ENCODE measurements at regions not wholly inside any gene's neighbourhood (a gene's known extent, or its start where the extent isn't known, plus 50 kb on each side); places are given as distances from the start of the nearest gene placed in this dataset.
A peak's percentile ranks its signal among the peaks of the same experiment; 100 is the strongest.
"Not testable (repeated sequence)": the region's sequence is repeated elsewhere in the genome, so short reads cannot be mapped to it uniquely, and the experiment has no call there.

GRCh38 chrX:86935988-86936387, 581.6 kb upstream of the KLHL4 start:
- DNase-seq (ENCODE audit: low spot score) = no peak
- Histone ChIP-seq H3K4me1 (no peaks in the 10 kb centered on the region), H3K36me3 (no peaks in the 10 kb centered on the region), H3K9me3 (peaks cover 0 to 14% of the 10 kb centered on the region in 2 donors), H3K27me3 (no peaks in the 10 kb centered on the region), H3K27ac (no peak overlapping the region), H3K4me3 (no peak overlapping the region)
- TF ChIP-seq, protein P1, sequence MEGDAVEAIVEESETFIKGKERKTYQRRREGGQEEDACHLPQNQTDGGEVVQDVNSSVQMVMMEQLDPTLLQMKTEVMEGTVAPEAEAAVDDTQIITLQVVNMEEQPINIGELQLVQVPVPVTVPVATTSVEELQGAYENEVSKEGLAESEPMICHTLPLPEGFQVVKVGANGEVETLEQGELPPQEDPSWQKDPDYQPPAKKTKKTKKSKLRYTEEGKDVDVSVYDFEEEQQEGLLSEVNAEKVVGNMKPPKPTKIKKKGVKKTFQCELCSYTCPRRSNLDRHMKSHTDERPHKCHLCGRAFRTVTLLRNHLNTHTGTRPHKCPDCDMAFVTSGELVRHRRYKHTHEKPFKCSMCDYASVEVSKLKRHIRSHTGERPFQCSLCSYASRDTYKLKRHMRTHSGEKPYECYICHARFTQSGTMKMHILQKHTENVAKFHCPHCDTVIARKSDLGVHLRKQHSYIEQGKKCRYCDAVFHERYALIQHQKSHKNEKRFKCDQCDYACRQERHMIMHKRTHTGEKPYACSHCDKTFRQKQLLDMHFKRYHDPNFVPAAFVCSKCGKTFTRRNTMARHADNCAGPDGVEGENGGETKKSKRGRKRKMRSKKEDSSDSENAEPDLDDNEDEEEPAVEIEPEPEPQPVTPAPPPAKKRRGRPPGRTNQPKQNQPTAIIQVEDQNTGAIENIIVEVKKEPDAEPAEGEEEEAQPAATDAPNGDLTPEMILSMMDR (IDR thresholded peaks at IDR 0.05) = no peak

GRCh38 chrX:86946569-86946968, 571.0 kb upstream of the KLHL4 start:
- Histone ChIP-seq H3K27ac (no peak overlapping the region), H3K27me3 (no peaks in the 10 kb centered on the region), H3K36me3 (no peaks in the 10 kb centered on the region), H3K4me3 (no peak overlapping the region), H3K9me3 (no peaks in the 10 kb centered on the region), H3K4me1 (no peaks in the 10 kb centered on the region)
- TF ChIP-seq, protein P1 (IDR thresholded peaks at IDR 0.05) = peak; percentile 14 to 60
- DNase-seq (ENCODE audit: low spot score) = no peak

- Histone ChIP-seq H3K36me3 (no peaks in the 10 kb centered on the region), H3K4me3 (no peak overlapping the region), H3K4me1 (no peaks in the 10 kb centered on the region), H3K27me3 (no peaks in the 10 kb centered on the region), H3K27ac (no peak overlapping the region), H3K9me3 (peaks cover 0 to 6% of the 10 kb centered on the region in 2 donors)
- DNase-seq (ENCODE audit: low spot score) = no peak
- TF ChIP-seq, protein P1 (IDR thresholded peaks at IDR 0.05) = no peak
Observed at GRCh38 chrX:86964321-86964720, 553.3 kb upstream of the KLHL4 start.

- no peaks in the 10 kb centered on the region for H3K27me3 ChIP-seq
- TF ChIP-seq, protein P1 (IDR thresholded peaks at IDR 0.05) = no peak
- no peaks in the 10 kb centered on the region for H3K4me1 ChIP-seq
- no peaks in the 10 kb centered on the region for H3K9me3 ChIP-seq
- DNase-seq (ENCODE audit: low spot score) = no peak
- no peak overlapping the region for H3K4me3 ChIP-seq
- H3K36me3 ChIP-seq = no peaks in the 10 kb centered on the region
- no peak overlapping the region for H3K27ac ChIP-seq
Observed at GRCh38 chrX:86981326-86981879, 536.2 kb upstream of the KLHL4 start.

- DNase-seq (ENCODE audit: low spot score); H3K4me1 ChIP-seq; H3K36me3 ChIP-seq; H3K4me3 ChIP-seq; H3K27ac ChIP-seq; H3K27me3 ChIP-seq; H3K9me3 ChIP-seq: not testable (repeated sequence)
Observed at GRCh38 chrX:86987351-86987750, 530.3 kb upstream of the KLHL4 start.

DNA sequence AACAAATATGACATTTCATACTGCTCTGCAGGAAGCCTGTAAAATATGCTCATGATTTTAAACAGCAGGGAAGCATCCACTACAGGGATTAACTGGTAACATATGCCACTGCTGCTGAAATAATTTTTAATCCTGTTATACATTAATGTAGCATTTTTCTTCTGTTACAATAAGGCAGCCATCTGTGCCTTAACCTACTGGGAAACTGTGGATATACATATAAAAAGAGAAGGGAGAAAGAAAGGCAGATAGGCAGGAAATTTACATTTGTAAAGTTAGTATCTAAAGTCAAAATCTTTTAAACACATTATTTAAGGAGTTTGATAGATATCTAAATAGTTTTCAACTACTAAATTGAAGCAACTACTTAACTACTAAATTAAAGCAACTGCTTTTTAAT, 514.6 kb upstream of the KLHL4 start:
- H3K4me3 ChIP-seq = no peak overlapping the region
- H3K9me3 ChIP-seq = peaks cover 0 to 8% of the 10 kb centered on the region in 2 donors
- no peak for DNase-seq (ENCODE audit: low spot score)
- no peaks in the 10 kb centered on the region for H3K36me3 ChIP-seq
- no peaks in the 10 kb centered on the region for H3K4me1 ChIP-seq
- TF ChIP-seq, protein P1 (IDR thresholded peaks at IDR 0.05) = no peak
- no peaks in the 10 kb centered on the region for H3K27me3 ChIP-seq
- H3K27ac ChIP-seq = no peak overlapping the region
